Loucy (cell line): ENCODE measurements at regions not wholly inside any gene's neighbourhood (a gene's known extent, or its start where the extent isn't known, plus 50 kb on each side); places are given as distances from the start of the nearest gene placed in this dataset.
"Not testable (repeated sequence)": the region's sequence is repeated elsewhere in the genome, so short reads cannot be mapped to it uniquely, and the experiment has no call there.

Source experiments
- H2AFZ ChIP-seq: fragments of 200-600 bp; sonication (generic); 2 replicates; pipeline ENCODE4 v1.6.0; 2016; ENCODE audit warnings: antibody characterized with exemption, mild to moderate bottlenecking, low read length, moderate library complexity
- H3F3A ChIP-seq: fragments of 200-600 bp; 2 replicates; pipeline ENCODE4 v1.6.0; 2016; ENCODE audit warnings: antibody characterized with exemption, low read depth, mild to moderate bottlenecking
- H3K27me3 ChIP-seq: fragments of 200-600 bp; sonication (generic); 2 replicates; pipeline ENCODE4 v1.6.1; 2014; ENCODE audit warnings: low read length, mild to moderate bottlenecking; ENCODE audit not compliant: insufficient read depth, poor library complexity, severe bottlenecking
- H3K36me3 ChIP-seq: fragments of 200-600 bp; sonication (generic); 2 replicates; pipeline ENCODE4 v1.6.1; 2016; ENCODE audit warnings: low read length; ENCODE audit not compliant: insufficient read depth
- H3K4me1 ChIP-seq: fragments of 200-600 bp; sonication (generic); 2 replicates; pipeline ENCODE4 v1.5.1; 2014; ENCODE audit warnings: low read length, mild to moderate bottlenecking; ENCODE audit not compliant: insufficient read depth, poor library complexity, severe bottlenecking
- H3K4me2 ChIP-seq: fragments of 200-600 bp; sonication (generic); 2 replicates; pipeline ENCODE4 v1.6.0; 2014; ENCODE audit warnings: antibody characterized with exemption, low read length, low read depth, mild to moderate bottlenecking; ENCODE audit not compliant: poor library complexity, severe bottlenecking
- H3K4me3 ChIP-seq: fragments of 200-600 bp; sonication (generic); 2 replicates; pipeline ENCODE4 v1.5.1; 2014; ENCODE audit warnings: low read length, mild to moderate bottlenecking, mixed read lengths; ENCODE audit not compliant: poor library complexity, severe bottlenecking
- H3K79me2 ChIP-seq: fragments of 200-600 bp; sonication (generic); 2 replicates; pipeline ENCODE4 v1.6.1; 2014; ENCODE audit warnings: low read length; ENCODE audit not compliant: insufficient read depth
- H3K9ac ChIP-seq: fragments of 200-600 bp; sonication (generic); 2 replicates; pipeline ENCODE4 v1.6.0; 2014; ENCODE audit warnings: mild to moderate bottlenecking, low read depth, low read length, moderate library complexity; ENCODE audit not compliant: poor library complexity, severe bottlenecking
- H3K9me2 ChIP-seq: fragments of 200-600 bp; sonication (generic); replicated peaks from 2 replicates; pipeline ENCODE4 v1.6.1; 2016; ENCODE audit warnings: low read depth, low read length, mixed read lengths
- H3K9me3 ChIP-seq: fragments of 200-600 bp; sonication (generic); 2 replicates; pipeline ENCODE4 v1.6.1; 2014; ENCODE audit warnings: mild to moderate bottlenecking, antibody characterized with exemption, low read length, low read depth; ENCODE audit not compliant: insufficient read depth
- H4K20me1 ChIP-seq: fragments of 200-600 bp; sonication (generic); 2 replicates; pipeline ENCODE4 v1.6.0; 2014; ENCODE audit warnings: antibody characterized with exemption, low read length, mild to moderate bottlenecking; ENCODE audit not compliant: insufficient read depth, poor library complexity, severe bottlenecking
- EZH2phosphoT487 ChIP-seq: fragments of 200-600 bp; IDR thresholded peaks from 2 replicates; pipeline ENCODE4 v1.6.1; 2018; ENCODE audit warnings: antibody characterized with exemption, mild to moderate bottlenecking, moderate library complexity, borderline replicate concordance
- TF ChIP-seq, protein P1 (sequence below): fragments of 200-600 bp; sonication (generic); conservative IDR thresholded peaks from 2 replicates; pipeline ENCODE4 v1.5.1; 2014; ENCODE audit warnings: mild to moderate bottlenecking, antibody characterized with exemption, low read length

GRCh38 chr3:27802849-27803248, 80.7 kb upstream of the EOMES start:
- Histone ChIP-seq H3K36me3 (no peaks in the 10 kb centered on the region), H3K4me2 (no peak overlapping the region), H3K4me1 (no peaks in the 10 kb centered on the region), H4K20me1 (no peaks in the 10 kb centered on the region), H3K27me3 (no peaks in the 10 kb centered on the region), H3F3A (no peaks in the 10 kb centered on the region), H3K4me3 (no peak overlapping the region), H3K79me2 (no peaks in the 10 kb centered on the region), H3K9ac (no peak overlapping the region), H2AFZ (no peak overlapping the region), H3K9me3 (no peaks in the 10 kb centered on the region), H3K9me2 (no peaks in the 10 kb centered on the region)
- TF ChIP-seq EZH2phosphoT487, result no peak
- TF ChIP-seq, protein P1, sequence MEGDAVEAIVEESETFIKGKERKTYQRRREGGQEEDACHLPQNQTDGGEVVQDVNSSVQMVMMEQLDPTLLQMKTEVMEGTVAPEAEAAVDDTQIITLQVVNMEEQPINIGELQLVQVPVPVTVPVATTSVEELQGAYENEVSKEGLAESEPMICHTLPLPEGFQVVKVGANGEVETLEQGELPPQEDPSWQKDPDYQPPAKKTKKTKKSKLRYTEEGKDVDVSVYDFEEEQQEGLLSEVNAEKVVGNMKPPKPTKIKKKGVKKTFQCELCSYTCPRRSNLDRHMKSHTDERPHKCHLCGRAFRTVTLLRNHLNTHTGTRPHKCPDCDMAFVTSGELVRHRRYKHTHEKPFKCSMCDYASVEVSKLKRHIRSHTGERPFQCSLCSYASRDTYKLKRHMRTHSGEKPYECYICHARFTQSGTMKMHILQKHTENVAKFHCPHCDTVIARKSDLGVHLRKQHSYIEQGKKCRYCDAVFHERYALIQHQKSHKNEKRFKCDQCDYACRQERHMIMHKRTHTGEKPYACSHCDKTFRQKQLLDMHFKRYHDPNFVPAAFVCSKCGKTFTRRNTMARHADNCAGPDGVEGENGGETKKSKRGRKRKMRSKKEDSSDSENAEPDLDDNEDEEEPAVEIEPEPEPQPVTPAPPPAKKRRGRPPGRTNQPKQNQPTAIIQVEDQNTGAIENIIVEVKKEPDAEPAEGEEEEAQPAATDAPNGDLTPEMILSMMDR, result no peak

GRCh38 chr3:27805282-27805681, 83.2 kb upstream of the EOMES start:
- Histone ChIP-seq H3K9me2 (no peaks in the 10 kb centered on the region), H3K36me3 (no peaks in the 10 kb centered on the region), H3K27me3 (no peaks in the 10 kb centered on the region), H3F3A (no peaks in the 10 kb centered on the region), H3K4me1 (no peaks in the 10 kb centered on the region), H2AFZ (no peak overlapping the region), H3K4me2 (no peak overlapping the region), H4K20me1 (no peaks in the 10 kb centered on the region), H3K79me2 (no peaks in the 10 kb centered on the region), H3K9me3 (no peaks in the 10 kb centered on the region), H3K9ac (no peak overlapping the region), H3K4me3 (no peak overlapping the region)
- TF ChIP-seq EZH2phosphoT487, result no peak
- TF ChIP-seq, protein P1, result no peak

DNA sequence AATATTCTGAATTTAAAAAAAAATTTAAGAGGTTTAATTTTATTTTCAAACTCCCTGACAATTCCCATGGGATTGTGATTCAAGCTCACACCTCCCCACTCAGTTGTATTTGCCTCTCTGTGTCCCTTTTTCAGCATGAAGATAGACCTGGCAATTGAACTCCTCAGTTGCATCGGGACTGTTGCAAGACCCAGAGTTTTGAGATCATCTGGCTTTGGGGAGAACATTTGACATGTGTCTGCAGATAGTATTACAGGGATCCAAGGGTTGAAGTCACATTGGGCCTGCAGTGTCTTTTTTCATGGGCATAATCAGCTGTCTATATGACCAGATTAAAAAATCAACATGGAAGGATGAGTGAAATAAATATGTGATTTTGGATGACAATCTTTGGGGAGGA, 91.1 kb upstream of the EOMES start:
- H4K20me1 ChIP-seq, result no peaks in the 10 kb centered on the region
- no peaks in the 10 kb centered on the region for H3K4me1 ChIP-seq
- H3K36me3 ChIP-seq, result no peaks in the 10 kb centered on the region
- H3K4me3 ChIP-seq, result no peak overlapping the region
- TF ChIP-seq EZH2phosphoT487, result no peak
- TF ChIP-seq, protein P1, result no peak
- no peaks in the 10 kb centered on the region for H3F3A ChIP-seq
- H3K79me2 ChIP-seq, result no peaks in the 10 kb centered on the region
- H3K4me2 ChIP-seq, result no peak overlapping the region
- no peaks in the 10 kb centered on the region for H3K9me3 ChIP-seq
- no peak overlapping the region for H2AFZ ChIP-seq
- no peaks in the 10 kb centered on the region for H3K9me2 ChIP-seq
- no peak overlapping the region for H3K9ac ChIP-seq
- H3K27me3 ChIP-seq, result no peaks in the 10 kb centered on the region

- H3K9ac ChIP-seq, H3F3A ChIP-seq, H3K79me2 ChIP-seq, H3K9me3 ChIP-seq, H4K20me1 ChIP-seq, H3K4me2 ChIP-seq, H3K9me2 ChIP-seq, H2AFZ ChIP-seq, H3K4me3 ChIP-seq, H3K36me3 ChIP-seq, H3K27me3 ChIP-seq, H3K4me1 ChIP-seq: not testable (repeated sequence)
Observed at GRCh38 chr3:27821609-27822008, 99.5 kb upstream of the EOMES start.
